AG08395 (cell line): ENCODE measurements at regions not wholly inside any gene's neighbourhood (a gene's known extent, or its start where the extent isn't known, plus 50 kb on each side); places are given as distances from the start of the nearest gene placed in this dataset.
A peak's percentile ranks its signal among the peaks of the same experiment; 100 is the strongest.

ENCODE experiments used
- DNase-seq: peaks from one replicate; pipeline ENCODE4 v3.0.0; 2012; ENCODE audit warnings: mixed read lengths, low spot score

DNA sequence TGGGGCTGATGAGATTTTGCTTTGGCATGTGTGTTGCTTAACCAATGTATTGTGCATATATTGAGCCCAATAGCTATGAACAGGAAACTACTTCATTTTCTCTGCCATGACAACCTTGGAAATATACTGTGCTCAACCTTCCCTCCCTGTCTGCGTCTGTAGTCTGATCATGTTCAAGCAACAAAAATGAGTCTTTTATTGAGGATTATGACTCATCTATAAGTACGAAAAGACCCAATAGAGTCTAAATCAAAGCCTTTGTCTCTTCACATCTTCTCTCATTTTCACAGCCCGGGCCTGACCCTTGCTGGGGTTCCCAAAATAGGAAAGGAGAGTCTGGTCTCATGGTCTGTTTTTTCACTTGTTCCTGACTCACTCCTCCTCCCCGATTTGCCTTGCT, 158.2 kb downstream of the CAND1 start:
- no peak for DNase-seq

DNA sequence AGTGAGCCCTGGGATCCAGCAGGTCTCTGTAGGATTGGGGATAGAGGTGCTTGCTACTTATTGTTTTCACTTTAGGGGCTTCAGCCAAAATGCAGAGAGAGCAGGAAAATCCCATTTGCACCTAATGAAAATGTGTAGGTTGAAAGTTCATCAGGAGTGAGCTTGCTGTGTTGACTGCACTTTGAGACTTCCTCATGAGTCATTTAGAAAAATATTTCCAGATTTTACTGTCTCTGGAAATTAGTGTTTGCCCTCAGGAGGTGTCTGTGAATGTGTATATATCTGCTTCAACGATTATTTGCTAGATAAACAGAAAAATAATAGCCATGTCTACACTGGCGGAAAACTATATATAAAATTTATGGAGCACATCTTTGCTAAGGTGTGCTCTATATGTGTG, 159.3 kb downstream of the CAND1 start:
- no peak for DNase-seq

DNA sequence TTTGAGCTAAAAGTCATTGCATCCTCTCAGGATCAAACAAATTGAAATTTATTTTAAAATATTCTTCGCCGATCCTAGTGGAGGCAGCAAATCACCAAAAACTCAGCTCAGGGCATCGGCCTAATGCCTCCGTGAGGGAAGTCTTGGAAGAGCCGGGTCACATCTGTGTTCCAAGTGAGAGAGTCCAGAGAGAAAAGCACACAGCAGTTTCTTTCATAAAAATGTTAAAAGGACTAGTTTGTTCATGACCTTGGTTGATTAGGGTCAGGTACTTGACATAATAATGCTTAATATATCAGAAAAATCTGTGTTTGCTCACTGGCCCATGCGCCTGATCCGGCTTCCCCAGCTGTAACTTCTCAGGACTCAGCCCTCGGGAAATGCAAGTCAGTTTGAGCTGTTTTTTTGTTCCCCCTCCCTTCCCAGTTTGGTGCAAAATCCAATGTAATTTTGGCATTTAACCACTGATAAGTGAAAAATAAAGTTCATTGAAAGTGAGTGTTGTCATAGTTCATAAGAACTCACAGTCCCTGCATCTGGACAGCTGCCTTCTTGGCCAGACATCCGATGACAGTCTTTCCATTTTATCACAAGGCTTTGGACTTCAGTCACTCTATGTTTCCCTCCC, 161.7 kb downstream of the CAND1 start:
- DNase-seq, result peak; percentile 51

DNA sequence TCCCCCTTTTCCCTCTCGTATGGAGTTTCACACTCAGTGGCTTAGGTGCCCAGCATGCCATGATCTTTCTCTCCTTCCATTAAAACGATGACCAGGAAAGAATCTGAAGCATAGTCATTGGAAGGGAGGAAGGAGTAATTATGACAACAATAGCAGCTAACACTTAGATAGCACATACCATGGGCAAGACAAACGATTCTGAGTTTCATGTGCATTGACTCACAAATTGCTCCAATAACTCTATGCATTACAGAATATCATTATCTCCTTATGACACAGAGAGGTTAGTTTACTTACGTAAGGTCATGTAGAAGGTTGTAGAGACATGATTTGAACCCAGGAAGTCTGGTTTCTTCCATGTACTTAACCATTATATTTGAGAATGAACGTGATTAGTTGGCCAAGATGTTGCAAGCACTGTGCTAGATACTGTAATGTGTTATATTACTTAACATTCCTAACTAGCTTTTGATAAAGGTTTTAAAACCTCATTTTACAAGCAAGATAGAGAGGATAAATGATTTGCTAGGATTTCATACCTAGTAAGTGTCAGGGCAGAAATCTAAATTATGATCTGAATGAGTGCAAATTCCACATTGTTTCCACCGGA, 162.4 kb downstream of the CAND1 start:
- DNase-seq, result no peak

DNA sequence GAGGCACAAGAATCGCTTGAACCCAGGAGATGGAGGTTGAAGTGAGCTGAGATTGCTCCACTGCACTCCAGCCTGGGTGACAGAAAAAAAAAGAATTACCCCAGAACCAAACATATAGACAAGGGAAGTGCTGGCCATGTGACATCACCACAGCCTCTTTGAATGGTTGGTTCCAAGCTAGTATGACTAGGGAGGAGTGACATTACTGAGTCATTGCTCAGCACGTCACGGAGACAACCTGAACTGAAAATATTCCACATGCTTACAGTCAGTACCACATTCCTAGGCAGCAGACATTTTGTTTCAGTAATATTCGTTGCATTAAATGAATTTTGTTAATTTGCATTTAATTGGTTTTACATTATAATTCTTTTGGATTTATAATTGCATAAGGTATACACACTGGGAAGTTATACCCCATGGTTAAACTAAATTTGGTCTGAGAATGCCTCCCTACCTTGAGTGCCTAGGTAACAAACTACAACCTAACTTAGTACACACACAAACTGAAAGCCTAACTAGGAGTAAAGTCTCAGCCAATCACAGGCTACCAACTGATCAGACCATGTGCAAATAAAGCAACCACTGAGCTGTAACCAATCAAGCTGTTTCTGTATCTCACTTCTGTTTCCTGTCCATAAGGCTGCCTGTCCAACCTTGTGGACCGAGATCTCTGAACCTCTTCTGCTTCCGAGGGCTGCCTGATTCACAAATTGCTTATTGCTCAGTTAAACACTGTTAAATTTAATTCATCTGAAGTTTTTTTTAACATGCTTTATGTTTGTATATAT, 164.4 kb downstream of the CAND1 start:
- DNase-seq, result no peak

DNA sequence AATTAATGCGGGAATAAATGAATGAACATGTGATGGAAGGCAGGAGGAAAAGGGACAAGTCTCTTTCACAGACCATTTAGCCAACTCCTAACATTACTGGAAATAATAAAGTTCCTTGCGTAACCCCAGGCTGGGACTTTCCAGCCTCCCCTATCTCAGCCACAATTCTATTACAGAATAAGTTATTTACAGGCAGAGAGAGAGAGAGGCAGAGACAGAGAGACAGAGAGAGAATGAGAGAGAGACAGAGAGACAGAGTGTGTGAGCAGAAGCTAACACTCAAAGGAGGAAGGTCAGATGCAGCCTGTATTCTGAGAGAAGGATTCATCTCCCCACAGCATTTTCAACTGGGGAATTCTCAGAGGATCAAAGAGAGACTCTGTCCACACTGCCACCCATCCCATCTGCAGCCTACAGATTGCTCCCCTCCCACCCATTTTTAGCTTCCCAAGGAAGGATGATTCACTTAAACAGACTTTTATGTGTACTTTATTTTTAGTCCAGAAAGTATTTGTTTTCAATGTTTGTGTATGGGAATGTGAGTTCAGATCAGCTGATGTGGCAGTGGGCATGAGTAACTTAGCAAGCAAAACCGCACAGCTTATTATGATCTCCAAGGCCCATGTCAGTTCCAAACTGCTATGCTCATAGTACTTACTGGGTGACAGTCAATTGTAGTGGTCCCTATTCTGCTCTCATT, 165.7 kb downstream of the CAND1 start:
- DNase-seq, result peak; percentile 90

DNA sequence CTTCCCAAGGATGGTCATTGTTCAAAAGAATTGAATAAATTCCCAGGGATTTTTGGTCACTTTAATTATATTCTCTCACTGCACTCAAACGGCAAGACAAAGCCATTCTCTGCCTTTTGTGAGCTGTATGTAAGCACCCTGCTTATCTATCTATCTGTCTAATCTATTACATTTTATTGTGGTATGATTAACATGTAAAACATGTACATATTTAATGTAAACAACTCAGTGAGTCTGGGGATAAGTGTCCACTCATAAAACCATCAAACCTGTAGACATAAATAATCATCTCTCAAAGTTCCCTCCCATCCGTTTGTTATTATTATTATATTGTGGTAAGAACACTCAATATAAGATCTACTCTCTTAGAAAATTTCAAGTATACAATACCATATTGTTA, 167.1 kb downstream of the CAND1 start:
- no peak for DNase-seq

DNA sequence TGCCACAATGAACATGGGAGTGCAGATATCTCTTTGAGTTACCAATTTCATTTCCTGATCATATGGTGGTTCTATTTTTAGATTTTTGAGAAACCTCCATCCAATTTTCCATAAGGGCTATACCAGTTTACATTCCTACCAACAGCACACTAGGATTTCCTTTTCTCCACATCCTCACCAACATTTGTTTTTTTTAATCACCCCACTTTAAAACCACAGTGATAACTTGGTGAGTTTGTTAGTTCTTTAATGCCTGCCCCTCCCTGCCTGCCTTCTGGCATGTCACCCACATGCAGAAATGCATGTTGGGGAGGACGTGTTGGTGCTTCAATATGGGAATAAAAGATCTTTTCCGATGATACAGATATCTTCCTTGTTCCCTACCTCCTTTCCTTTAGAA, 167.9 kb downstream of the CAND1 start:
- no peak for DNase-seq

DNA sequence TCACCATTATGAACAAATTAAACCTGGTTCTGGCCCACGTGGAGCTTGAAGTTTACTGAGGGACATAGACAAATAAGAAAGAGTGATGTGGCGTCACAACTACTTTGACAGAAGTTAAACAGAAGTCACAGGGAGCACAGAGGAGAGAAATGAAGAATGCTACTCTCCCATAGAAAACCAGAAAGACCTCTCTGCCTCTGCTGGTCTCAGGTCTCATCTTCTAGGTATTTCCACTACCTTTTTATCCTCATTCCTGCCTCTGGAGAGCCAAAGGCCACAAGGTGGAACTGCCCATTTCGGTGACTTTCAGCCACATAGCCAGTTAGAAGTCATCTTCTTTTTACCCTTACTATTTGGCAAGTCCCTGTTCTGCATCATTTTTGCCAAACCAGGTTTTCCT, 170.5 kb downstream of the CAND1 start:
- no peak for DNase-seq

DNA sequence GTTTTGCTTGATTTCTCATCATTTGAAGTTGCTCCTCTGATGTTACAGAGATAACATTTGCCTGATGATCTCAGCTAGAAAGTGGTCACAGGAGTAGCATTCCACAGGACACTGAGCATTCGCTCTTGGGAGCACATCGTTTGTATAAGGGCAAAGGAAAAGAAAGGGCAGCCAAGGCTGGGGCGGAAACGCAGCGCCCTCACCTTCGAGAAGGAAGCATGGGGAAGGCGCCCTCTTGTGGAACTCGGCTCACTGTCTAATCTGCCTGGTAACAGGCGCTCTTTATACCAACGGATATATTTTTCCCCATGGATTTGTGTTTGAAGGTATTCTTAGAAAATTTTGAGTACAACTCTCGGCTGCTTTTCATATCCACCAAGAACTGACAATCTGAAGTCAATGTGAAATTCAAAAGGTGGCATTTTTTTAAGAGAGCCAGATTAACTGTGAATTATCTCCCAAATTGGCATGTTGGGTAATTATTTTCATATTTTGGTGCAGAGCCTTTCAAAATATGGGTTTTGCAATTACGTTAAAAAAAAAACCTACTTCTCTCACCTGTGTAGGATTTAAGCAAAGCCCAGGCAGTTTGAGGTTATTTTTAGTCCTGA, 172.7 kb downstream of the CAND1 start:
- DNase-seq, result peak; percentile 73

DNA sequence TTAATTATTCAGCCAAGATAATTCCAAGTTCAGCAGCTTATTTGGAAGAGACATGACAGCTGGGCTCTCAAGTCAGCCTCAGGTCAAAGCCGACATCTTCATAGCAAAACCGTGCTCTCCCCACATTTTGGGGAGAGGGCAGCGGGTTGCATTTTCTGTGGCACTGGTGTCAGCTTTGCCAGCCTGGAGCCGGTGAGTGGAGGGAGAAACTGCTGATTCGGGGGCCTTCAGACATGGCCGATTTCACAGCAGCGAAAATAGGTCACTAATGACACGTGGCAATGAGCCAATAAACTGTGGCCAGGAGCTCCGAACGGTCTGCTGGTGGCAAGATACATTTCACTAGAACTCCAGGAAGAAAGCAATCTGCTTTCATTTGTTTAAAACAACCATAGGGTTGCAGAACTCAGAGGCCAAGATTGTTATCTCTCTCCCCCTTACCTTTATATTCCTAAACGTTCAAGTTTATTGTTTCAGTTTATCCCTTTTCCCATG, 173.2 kb downstream of the CAND1 start:
- DNase-seq, result no peak

DNA sequence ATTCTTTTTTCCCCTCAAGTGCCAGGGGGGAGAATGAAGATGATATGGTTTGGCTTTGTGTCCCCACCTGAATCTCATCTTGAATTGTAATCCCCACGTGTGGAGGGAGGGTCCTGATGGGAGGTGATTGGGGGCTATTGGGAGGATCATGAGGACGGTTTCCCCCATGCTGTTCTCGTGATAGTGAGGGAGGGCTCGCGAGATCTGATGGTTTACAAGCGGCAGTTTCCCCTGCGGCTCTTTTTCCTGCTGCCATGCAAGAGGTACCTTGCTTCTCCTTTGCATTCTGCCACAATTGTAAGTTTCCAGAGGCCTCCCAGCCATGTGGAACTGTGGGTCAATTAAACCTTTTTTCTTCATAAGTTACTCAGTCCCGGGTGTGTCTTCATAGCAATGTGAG, 173.7 kb downstream of the CAND1 start:
- no peak for DNase-seq

DNA sequence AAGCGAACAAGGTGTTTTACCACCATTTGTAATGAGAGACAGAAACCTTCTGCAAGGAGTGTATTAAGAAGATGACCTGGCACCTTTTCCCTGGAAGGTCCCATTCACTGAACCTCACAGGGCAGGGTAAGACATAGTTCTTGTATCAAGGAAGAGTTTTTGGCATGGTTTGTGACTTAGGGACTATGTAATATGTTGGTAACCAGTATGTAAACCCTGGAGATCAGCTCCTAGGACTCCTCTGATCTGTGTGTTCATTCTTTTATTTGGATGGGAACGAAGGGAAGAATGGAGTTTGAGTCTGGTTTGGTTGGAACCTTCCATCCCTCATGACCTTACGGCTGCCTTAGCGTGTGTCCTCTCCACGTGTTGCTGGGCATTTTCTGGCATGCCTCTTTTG, 175.4 kb downstream of the CAND1 start:
- no peak for DNase-seq

DNA sequence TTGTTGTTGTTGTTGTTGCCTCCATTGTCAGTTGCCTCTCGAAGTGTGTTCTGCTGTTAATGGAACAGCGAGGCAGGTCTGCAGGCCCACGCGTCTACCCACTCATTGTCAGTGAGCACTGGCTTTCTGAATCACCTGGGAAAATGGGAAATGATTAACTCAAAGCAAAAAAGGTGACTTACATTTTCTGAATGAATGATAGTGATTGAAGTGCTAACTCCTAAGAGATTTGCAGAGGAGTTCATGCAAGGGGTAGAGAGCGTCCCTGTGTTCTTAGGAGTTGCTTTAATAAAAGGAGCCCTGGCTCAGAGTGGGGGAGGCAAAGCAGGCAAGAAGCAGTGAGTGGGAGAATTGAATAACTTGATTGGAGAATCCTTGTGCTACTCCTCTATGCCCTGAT, 177.6 kb downstream of the CAND1 start:
- no peak for DNase-seq

DNA sequence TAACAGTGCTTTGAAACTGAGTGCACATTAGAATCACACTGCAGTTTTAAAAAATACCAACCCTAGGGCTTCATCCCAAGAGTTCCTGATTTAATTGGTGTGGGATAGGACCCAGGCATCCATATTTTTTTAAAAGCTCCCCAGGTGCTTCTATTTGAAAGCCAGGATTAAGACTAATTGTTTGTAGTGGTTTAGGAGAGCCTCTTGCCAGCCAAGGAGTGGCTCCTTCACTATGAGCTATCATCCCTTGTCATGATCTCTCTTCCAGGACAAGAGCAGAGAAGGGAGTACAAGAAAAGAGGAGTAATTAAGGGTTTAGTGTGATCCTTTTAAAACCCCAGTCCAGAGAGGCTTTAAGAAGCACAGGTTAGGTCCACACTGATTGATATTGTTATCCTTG, 178.0 kb downstream of the CAND1 start:
- no peak for DNase-seq

DNA sequence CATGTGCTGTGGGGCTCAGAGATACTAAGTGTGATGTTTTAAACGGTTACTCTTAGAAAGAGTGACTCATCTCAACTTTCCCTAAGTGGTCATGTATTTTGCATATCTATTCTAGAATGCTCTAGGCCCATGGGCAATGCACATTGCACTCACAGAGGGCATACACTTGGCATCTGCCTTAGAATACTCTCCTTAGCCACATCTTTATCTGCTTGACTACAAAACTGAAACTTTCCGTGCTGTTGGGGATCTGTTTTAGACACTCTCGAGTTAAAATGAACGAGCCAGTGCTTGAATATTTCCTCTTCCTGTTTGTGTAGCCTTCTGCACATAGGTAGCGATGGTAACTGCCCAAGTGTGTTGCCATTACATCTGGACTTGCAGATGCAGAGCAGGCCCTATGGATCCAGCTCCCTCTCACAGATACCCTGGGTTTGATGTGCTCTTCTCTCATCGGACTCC, 180.5 kb downstream of the CAND1 start:
- no peak for DNase-seq

DNA sequence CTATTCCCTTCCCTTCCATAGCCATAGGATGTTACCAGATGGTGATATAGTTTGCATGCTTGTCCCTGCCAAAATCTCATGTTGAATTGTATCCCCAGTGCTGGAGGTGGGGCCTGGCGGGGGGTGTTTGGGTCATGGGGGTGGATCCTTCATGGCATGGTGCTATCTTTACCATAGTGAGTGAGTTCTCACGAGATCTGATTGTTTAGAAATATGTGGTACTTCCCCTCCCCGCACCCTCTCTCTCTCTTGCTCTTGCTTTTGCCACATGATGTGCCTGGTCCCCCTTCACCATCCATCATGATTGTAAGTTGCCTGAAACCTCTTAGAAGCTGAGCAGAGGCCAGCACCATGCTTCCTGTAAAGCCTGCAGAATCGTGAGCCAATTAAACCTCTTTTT, 181.3 kb downstream of the CAND1 start:
- no peak for DNase-seq

DNA sequence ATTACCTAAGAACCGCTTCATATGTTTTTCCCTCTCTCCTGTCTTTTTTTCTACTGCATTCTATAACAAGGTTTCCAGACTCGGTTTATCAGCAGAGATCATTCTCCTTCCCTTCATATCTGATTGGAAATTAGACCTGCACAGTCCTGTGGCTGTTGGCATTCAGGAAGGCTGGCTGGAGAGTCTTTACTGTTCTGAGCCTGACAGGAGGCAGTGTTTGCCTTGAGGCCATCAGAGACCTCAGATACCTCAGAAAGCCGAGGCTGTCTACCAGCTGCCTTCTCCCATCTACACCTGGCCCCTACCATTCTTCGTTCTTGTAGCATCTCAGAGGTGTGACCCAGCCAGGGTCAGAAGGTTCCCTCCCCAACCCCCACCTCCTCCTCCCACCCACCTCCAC, 182.0 kb downstream of the CAND1 start:
- no peak for DNase-seq

DNA sequence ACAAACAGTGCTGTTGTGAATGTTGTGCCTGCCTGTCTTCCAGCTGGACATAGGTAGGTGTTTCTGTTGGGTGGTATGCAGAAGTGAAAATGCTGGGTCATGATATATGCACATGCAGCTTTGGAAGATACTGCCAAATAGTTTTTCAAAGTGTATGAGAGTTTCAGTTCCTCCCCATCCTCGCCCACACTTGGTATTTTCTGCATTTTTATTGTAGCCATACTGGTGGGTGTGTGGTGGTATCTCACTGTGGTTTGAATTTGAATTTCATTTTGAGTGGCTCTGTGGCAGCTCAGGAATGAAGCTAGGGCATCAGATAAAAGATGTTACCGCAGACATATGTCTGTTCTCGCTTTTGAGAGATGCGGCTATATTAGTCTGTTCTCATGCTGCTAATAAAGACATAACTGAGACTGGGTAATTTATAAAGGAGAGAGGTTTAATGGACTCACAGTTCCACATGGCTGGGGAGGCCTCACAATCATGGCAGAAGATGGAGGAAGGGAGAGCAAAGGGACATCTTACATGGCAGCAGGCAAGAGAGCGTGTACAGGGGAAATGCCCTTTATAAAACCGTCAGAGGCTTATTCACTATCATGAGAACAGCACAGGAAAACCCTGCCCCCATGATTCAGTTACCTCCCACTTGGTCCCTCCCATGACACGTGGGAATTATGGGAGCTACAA, 183.1 kb downstream of the CAND1 start:
- DNase-seq, result no peak

DNA sequence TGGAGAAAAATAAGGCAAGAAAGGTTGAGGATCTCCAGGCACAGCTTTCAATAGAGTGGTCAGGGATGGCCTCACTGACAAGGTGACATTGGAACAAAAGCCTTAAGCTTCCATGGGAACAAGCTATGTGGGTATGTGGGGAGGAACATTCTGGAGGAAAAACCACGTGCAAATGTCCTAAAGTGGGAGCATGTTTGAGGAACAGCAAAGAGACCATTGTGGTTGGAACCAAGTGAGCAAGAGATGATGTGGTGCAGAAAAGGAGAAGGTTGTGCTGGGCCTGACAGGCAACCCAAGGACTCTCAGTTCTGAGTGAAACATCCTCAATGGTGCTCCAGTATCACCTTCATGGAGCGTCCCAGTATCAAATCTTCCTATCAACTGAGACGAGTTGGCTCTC, 184.0 kb downstream of the CAND1 start:
- DNase-seq, result no peak

DNA sequence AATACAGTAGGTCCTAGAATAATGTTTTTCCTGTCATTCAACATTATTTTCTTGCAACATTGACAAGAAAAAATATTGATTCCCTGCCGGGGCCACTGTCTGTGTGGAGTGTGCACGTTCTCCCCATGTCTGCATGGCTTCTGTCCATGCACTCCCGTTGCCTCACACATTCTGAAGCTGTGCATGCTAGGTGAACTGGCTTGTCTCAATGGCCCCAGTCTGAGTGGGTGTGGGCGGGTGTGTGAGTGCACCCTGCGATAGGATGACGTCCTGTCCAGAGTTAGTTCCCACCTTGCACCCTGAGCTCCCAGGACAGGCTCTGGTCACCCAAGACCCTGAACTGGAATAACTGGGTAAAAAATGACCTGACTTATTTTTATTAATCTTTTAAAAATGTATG, 186.1 kb downstream of the CAND1 start:
- no peak for DNase-seq
